ENCODE measurements at regions not wholly inside any gene's neighbourhood (a gene's known extent, or its start where the extent isn't known, plus 50 kb on each side); places are given as distances from the start of the nearest gene placed in this dataset.

DNA sequence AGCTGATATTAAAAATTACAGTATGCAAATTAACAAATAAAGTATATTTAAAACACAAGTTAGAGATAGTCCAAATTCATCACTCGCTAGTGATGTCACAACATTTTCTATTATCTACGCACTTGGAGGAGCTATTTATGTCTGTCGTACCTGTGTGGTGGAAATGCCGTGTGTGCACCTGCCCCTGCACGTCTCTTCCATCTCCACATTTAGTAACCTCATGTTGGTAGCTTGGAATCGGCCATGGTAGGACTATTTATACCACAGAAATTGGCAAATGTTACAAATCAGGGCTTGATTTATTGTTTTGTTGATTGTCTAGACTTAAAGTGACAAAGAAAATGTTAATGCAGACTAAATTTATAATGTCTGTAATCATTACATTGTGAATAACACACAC lies 62.6 kb upstream of the NTF3 start:
- Mint-ChIP-seq H3K4me1 (no peaks in the 10 kb centered on the region), H3K27ac (no peak overlapping the region), H3K36me3 (no peaks in the 10 kb centered on the region), H3K4me3 (no peak overlapping the region), H3K27me3 (ENCODE audit: low read depth in 3 of 3) (peaks cover 3 to 6% (median 5%) of the 10 kb centered on the region in 3 donors), H3K9me3 (peaks cover 0 to 3% (median 0%) of the 10 kb centered on the region in 7 donors)
- TF ChIP-seq, protein P1, sequence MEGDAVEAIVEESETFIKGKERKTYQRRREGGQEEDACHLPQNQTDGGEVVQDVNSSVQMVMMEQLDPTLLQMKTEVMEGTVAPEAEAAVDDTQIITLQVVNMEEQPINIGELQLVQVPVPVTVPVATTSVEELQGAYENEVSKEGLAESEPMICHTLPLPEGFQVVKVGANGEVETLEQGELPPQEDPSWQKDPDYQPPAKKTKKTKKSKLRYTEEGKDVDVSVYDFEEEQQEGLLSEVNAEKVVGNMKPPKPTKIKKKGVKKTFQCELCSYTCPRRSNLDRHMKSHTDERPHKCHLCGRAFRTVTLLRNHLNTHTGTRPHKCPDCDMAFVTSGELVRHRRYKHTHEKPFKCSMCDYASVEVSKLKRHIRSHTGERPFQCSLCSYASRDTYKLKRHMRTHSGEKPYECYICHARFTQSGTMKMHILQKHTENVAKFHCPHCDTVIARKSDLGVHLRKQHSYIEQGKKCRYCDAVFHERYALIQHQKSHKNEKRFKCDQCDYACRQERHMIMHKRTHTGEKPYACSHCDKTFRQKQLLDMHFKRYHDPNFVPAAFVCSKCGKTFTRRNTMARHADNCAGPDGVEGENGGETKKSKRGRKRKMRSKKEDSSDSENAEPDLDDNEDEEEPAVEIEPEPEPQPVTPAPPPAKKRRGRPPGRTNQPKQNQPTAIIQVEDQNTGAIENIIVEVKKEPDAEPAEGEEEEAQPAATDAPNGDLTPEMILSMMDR (IDR thresholded peaks at IDR 0.05), result no peak
- H3K4me2 ChIP-seq (replicated peaks; ENCODE audit: extremely low read depth, low read length, poor library complexity, severe bottlenecking), result no peak overlapping the region
- H3K27ac ChIP-seq (ENCODE audit: low read depth in 1 of 2, low read length in 2 of 2), result no peak overlapping the region
- H3K79me2 ChIP-seq (ENCODE audit: insufficient read depth, low read length), result no peaks in the 10 kb centered on the region
- no CpG with 5 or more reads among the region's 6 CpGs for whole genome bisulfite sequencing (ENCODE audit: insufficient coverage)
- no peaks in the 10 kb centered on the region for H3K27me3 ChIP-seq (ENCODE audit: control insufficient read depth in 2 of 2, insufficient read depth in 2 of 2, low read length in 2 of 2)
- H3K4me3 ChIP-seq (replicated peaks in 1 of 3; ENCODE audit: low read depth in 2 of 3, low read length in 3 of 3), result no peak overlapping the region
- H3K4me1 ChIP-seq (ENCODE audit: control insufficient read depth in 1 of 2, insufficient read depth in 2 of 2, low read length in 2 of 2), result no peaks in the 10 kb centered on the region
- no peak overlapping the region for H3K9ac ChIP-seq (ENCODE audit: insufficient read depth, low read length, poor library complexity, severe bottlenecking)
- no peaks in the 10 kb centered on the region for H4K20me1 ChIP-seq (ENCODE audit: insufficient read depth, low read length)
- intact Hi-C loops (cut with micrococcal nuclease), result no loop called here
- no peak overlapping the region for H2AFZ ChIP-seq (ENCODE audit: insufficient read depth, low read depth, low read length, poor library complexity, severe bottlenecking)
- no peaks in the 10 kb centered on the region for H3K9me3 ChIP-seq (replicated peaks in 1 of 2; ENCODE audit: control insufficient read depth in 1 of 2, insufficient read depth in 1 of 2, low read length in 2 of 2)
- no peak for DNase-seq
- H3K36me3 ChIP-seq (replicated peaks in 1 of 2; ENCODE audit: control insufficient read depth in 1 of 2, insufficient read depth in 2 of 2, low read length in 2 of 2), result no peaks in the 10 kb centered on the region

DNA sequence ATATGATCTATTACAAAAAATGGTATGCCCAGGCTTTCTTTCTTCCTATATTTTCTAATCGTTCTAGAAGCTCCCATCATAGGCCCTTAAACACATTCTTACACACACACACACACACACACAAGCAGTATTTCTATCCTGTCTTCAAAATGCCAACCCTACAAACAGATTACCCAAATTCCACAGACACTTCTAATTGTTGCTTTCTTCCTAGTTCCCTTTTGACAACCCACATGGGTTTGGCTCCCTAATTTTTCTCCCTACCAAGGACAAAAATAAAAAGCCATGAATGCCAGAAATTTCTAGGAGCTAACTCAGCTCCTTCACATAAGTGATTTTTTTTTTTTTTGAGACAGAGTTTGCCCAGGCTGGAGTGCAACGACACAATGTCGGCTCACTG lies 60.3 kb upstream of the NTF3 start:
- peak overlapping the region in 1 of 7 donors; percentile 62 for H3K27ac Mint-ChIP-seq
- Histone ChIP-seq H4K20me1 (ENCODE audit: insufficient read depth, low read length) (no peaks in the 10 kb centered on the region), H3K36me3 (replicated peaks in 1 of 2; ENCODE audit: control insufficient read depth in 1 of 2, insufficient read depth in 2 of 2, low read length in 2 of 2) (no peaks in the 10 kb centered on the region), H3K4me3 (replicated peaks in 1 of 3; ENCODE audit: low read depth in 2 of 3, low read length in 3 of 3) (no peak overlapping the region), H3K4me1 (ENCODE audit: control insufficient read depth in 1 of 2, insufficient read depth in 2 of 2, low read length in 2 of 2) (no peaks in the 10 kb centered on the region), H2AFZ (ENCODE audit: insufficient read depth, low read depth, low read length, poor library complexity, severe bottlenecking) (no peak overlapping the region), H3K27ac (ENCODE audit: low read depth in 1 of 2, low read length in 2 of 2) (no peak overlapping the region), H3K9ac (ENCODE audit: insufficient read depth, low read length, poor library complexity, severe bottlenecking) (no peak overlapping the region), H3K79me2 (ENCODE audit: insufficient read depth, low read length) (no peaks in the 10 kb centered on the region), H3K9me3 (replicated peaks in 1 of 2; ENCODE audit: control insufficient read depth in 1 of 2, insufficient read depth in 1 of 2, low read length in 2 of 2) (no peaks in the 10 kb centered on the region), H3K27me3 (ENCODE audit: control insufficient read depth in 2 of 2, insufficient read depth in 2 of 2, low read length in 2 of 2) (no peaks in the 10 kb centered on the region), H3K4me2 (replicated peaks; ENCODE audit: extremely low read depth, low read length, poor library complexity, severe bottlenecking) (no peak overlapping the region)
- intact Hi-C loops (cut with micrococcal nuclease), result no loop called here
- 54% methylated on average over 1 of the region's 3 CpGs for WGBS (ENCODE audit: insufficient coverage)
- peaks cover 0 to 4% (median 0%) of the 10 kb centered on the region in 7 donors for H3K9me3 Mint-ChIP-seq
- H3K27me3 Mint-ChIP-seq (ENCODE audit: low read depth in 3 of 3), result peaks cover 3 to 5% (median 4%) of the 10 kb centered on the region in 3 donors
- no peaks in the 10 kb centered on the region for H3K4me1 Mint-ChIP-seq
- no peaks in the 10 kb centered on the region for H3K36me3 Mint-ChIP-seq
- H3K4me3 Mint-ChIP-seq, result no peak overlapping the region
- TF ChIP-seq, protein P1 (IDR thresholded peaks at IDR 0.05), result no peak
- no peak for DNase-seq
